Body of pancreas (tissue), 4 donors: ENCODE measurements at regions not wholly inside any gene's neighbourhood (a gene's known extent, or its start where the extent isn't known, plus 50 kb on each side); places are given as distances from the start of the nearest gene placed in this dataset.

ENCODE experiments used
- POLR2A ChIP-seq, 3 donors: fragments of 450-650 bp; IDR thresholded peaks; one replicate each; pipeline ENCODE4 v1.6.1; 2016; ENCODE audit warnings: antibody characterized with exemption in 3 of 3, mild to moderate bottlenecking in 2 of 3
- TF ChIP-seq, protein P1 (sequence below), 7 experiments: fragments of 450-650 bp in 4 of 7; fragments of 200-600 bp in 3 of 7; sonication (generic) in 3 of 7; IDR thresholded peaks; one replicate each; pipeline ENCODE4 v1.5.1; 2016 to 2019; ENCODE audit warnings: antibody characterized with exemption in 7 of 7

DNA sequence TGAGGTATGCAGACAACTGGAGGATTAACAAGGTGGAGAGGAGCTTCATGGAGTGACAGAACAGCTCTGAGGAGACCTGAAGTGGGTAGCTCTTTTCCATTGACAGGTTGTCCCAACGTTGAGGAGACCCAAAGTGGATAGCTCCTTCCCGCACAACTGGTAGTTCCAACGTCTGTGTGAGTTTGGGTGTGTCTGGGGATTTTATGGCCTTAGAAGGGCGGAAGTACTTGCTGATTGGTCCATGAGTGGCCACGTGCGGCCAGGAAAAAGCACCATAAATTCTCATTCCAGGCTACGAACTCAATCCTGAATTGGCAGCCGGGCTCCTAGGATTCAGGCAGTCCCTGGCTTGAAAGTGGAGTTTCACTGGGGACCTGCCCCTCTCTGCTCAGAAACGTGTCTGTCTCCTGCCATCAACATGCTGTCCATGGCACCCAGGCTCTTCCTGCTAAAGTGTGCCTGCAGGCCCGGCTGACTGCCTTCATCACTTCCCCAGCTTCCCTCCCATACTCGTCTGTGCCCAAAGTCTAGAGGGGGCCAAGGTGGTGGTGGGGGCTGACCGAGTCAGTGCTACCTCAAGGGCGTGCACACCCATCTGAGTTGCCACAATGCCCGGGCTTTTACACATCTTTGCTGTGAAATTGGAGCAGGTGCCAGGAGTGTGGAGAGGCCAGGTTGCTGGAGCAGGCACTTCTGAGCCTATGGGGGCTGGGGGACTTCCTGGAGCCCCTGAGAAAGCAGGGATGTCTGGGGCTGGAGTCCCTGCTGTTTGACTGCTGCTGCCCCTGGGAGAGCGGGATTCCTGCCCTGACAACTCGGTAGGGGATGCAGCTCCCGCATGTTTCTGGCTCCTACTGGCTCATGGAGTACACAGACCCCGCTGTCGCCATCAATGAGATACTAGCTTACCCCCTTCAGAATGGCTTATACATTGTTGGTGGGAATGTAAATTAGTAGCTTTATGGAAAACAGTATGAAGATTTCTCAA lies 2034.6 kb upstream of the ACO1 start:
- TF ChIP-seq, protein P1, sequence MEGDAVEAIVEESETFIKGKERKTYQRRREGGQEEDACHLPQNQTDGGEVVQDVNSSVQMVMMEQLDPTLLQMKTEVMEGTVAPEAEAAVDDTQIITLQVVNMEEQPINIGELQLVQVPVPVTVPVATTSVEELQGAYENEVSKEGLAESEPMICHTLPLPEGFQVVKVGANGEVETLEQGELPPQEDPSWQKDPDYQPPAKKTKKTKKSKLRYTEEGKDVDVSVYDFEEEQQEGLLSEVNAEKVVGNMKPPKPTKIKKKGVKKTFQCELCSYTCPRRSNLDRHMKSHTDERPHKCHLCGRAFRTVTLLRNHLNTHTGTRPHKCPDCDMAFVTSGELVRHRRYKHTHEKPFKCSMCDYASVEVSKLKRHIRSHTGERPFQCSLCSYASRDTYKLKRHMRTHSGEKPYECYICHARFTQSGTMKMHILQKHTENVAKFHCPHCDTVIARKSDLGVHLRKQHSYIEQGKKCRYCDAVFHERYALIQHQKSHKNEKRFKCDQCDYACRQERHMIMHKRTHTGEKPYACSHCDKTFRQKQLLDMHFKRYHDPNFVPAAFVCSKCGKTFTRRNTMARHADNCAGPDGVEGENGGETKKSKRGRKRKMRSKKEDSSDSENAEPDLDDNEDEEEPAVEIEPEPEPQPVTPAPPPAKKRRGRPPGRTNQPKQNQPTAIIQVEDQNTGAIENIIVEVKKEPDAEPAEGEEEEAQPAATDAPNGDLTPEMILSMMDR (IDR thresholded peaks at IDR 0.05): no peak
- no peak for TF ChIP-seq POLR2A (IDR thresholded peaks at IDR 0.05)
